PC-3 (cell line): ENCODE measurements at regions not wholly inside any gene's neighbourhood (a gene's known extent, or its start where the extent isn't known, plus 50 kb on each side); places are given as distances from the start of the nearest gene placed in this dataset.

ENCODE experiments used
- ATAC-seq: fragments of 200-7000 bp; cut with Tn5 transposase; 2 replicates; pipeline ENCODE4 v1.9.1; 2020; ENCODE audit warnings: mild to moderate bottlenecking, moderate library complexity
- BruUV-seq: library from RNA; stranded (reverse); fragments of 400-500 nt; replicated peaks from 2 replicates; lab custom pipeline; 2021; lab: Mats Ljungman, UMichigan
- CTCF ChIA-PET: fragments of 300-600 bp; sonication (Branson Sonifier 250); formaldehyde crosslinking; loops from one replicate; lab custom pipeline; 2022; ENCODE audit warnings: antibody characterized with exemption; lab: Charles Lee
- POLR2A ChIA-PET: fragments of 300-600 bp; sonication (Branson Sonifier 250); formaldehyde crosslinking; loops from one replicate; lab custom pipeline; 2022; ENCODE audit warnings: antibody characterized with exemption; ENCODE audit not compliant: unreplicated experiment; lab: Charles Lee
- DNase-seq: peaks from one replicate; pipeline ENCODE4 v3.0.0-alpha.2; 2015
- H2AFZ ChIP-seq: fragments of 300-600 bp; sonication (generic); 2 replicates; pipeline ENCODE4 v1.6.0; 2016; ENCODE audit warnings: antibody characterized with exemption, low read length
- H3F3A ChIP-seq: fragments of 300-600 bp; sonication (generic); one replicate; pipeline ENCODE4 v1.6.0; 2017; ENCODE audit warnings: antibody characterized with exemption, low read length, control low read depth, mild to moderate bottlenecking; ENCODE audit not compliant: unreplicated experiment
- H3K27ac ChIP-seq: fragments of 300-600 bp; sonication (generic); 2 replicates; pipeline ENCODE4 v1.5.1; 2016; ENCODE audit warnings: mild to moderate bottlenecking, low read length
- H3K27me3 ChIP-seq: fragments of 300-600 bp; sonication (generic); 2 replicates; pipeline ENCODE4 v1.6.1; 2016; ENCODE audit warnings: low read length, mixed read lengths
- H3K36me3 ChIP-seq: fragments of 300-600 bp; sonication (generic); 2 replicates; pipeline ENCODE4 v1.6.1; 2016; ENCODE audit warnings: low read depth, mixed run types, low read length, mixed read lengths
- H3K4me1 ChIP-seq: fragments of 300-600 bp; sonication (generic); 2 replicates; pipeline ENCODE4 v1.5.1; 2016; ENCODE audit warnings: low read length; ENCODE audit not compliant: insufficient read depth
- H3K4me2 ChIP-seq: fragments of 300-600 bp; sonication (generic); 2 replicates; pipeline ENCODE4 v1.6.0; 2016; ENCODE audit warnings: low read length
- H3K4me3 ChIP-seq: fragments of 300-600 bp; sonication (generic); 2 replicates; pipeline ENCODE4 v1.5.1; 2016; ENCODE audit warnings: mild to moderate bottlenecking, low read length, mixed read lengths
- H3K79me2 ChIP-seq: fragments of 300-600 bp; sonication (generic); 2 replicates; pipeline ENCODE4 v1.6.1; 2017; ENCODE audit warnings: low read length, mixed read lengths
- H3K9ac ChIP-seq: fragments of 300-600 bp; sonication (generic); 2 replicates; pipeline ENCODE4 v1.6.0; 2016; ENCODE audit warnings: mild to moderate bottlenecking, low read length
- H3K9me2 ChIP-seq: fragments of 300-600 bp; sonication (generic); replicated peaks from 2 replicates; pipeline ENCODE4 v1.6.1; 2016; ENCODE audit warnings: mixed run types, low read length, mixed read lengths
- H3K9me3 ChIP-seq: fragments of 300-600 bp; sonication (generic); 2 replicates; pipeline ENCODE4 v1.6.1; 2016; ENCODE audit warnings: low read length, mixed read lengths
- H4K20me1 ChIP-seq: fragments of 300-600 bp; sonication (generic); 2 replicates; pipeline ENCODE4 v1.6.1; 2016; ENCODE audit warnings: low read length, mixed read lengths
- CTCF ChIP-seq: fragments of 300-600 bp; sonication (generic); conservative IDR thresholded peaks from 2 replicates; pipeline ENCODE4 v1.5.1; 2017; ENCODE audit warnings: antibody characterized with exemption, low read depth, mild to moderate bottlenecking, low read length
- EZH2 ChIP-seq: fragments of 300-600 bp; sonication (generic); IDR thresholded peaks from one replicate; pipeline ENCODE4 v1.6.1; 2017; ENCODE audit warnings: antibody characterized with exemption, mild to moderate bottlenecking, low read length; ENCODE audit not compliant: unreplicated experiment
- EZH2phosphoT487 ChIP-seq: fragments of 300-600 bp; sonication (generic); IDR thresholded peaks from 2 replicates; pipeline ENCODE4 v1.6.1; 2018; ENCODE audit warnings: mild to moderate bottlenecking, antibody characterized with exemption, low read length, borderline replicate concordance
- intact Hi-C: fragments of 100-400 bp; cut with micrococcal nuclease; formaldehyde crosslinking; loops from 2 replicates; pipeline ENCODE4 v1.9.0; 2023

- TF ChIP-seq EZH2phosphoT487, result no peak
- TF ChIP-seq EZH2, result no peak
- TF ChIP-seq CTCF, result no peak
- BruUV-seq, result no TSS peak
- Histone ChIP-seq H3K9me2 (no peaks in the 10 kb centered on the region), H3K4me1 (no peaks in the 10 kb centered on the region), H3K9ac (no peak overlapping the region), H3K9me3 (no peaks in the 10 kb centered on the region), H3F3A (no peaks in the 10 kb centered on the region), H3K27me3 (peaks cover 86% of the 10 kb centered on the region), H3K4me2 (no peak overlapping the region), H3K27ac (no peak overlapping the region), H4K20me1 (no peaks in the 10 kb centered on the region), H2AFZ (no peak overlapping the region), H3K79me2 (no peaks in the 10 kb centered on the region), H3K4me3 (no peak overlapping the region), H3K36me3 (no peaks in the 10 kb centered on the region)
- ChIA-PET CTCF (no interaction called here), POLR2A (no interaction called here)
- no peak for DNase-seq
- ATAC-seq, result no peak
- intact Hi-C loops, result no loop called here
Observed at GRCh38 chr2:118616432-118616831, 231.0 kb downstream of the EN1 start.

GRCh38 chr2:118614841-118615271, 232.6 kb downstream of the EN1 start:
- Histone ChIP-seq H3K9me2 (no peaks in the 10 kb centered on the region), H3K9me3 (no peaks in the 10 kb centered on the region), H3K79me2 (no peaks in the 10 kb centered on the region), H3K4me1 (no peaks in the 10 kb centered on the region), H4K20me1 (no peaks in the 10 kb centered on the region), H3K27ac (no peak overlapping the region), H3K4me3 (no peak overlapping the region), H3K9ac (no peak overlapping the region), H3K4me2 (no peak overlapping the region), H3F3A (no peaks in the 10 kb centered on the region), H3K36me3 (no peaks in the 10 kb centered on the region), H3K27me3 (peaks cover 84% of the 10 kb centered on the region), H2AFZ (no peak overlapping the region)
- ATAC-seq (no peak), DNase-seq (no peak)
- POLR2A ChIA-PET, result no interaction called here
- no TSS peak for BruUV-seq
- no peak for TF ChIP-seq CTCF
- no peak for TF ChIP-seq EZH2
- TF ChIP-seq EZH2phosphoT487, result no peak
- CTCF ChIA-PET, result no interaction called here
- intact Hi-C loops, result no loop called here

- no TSS peak for BruUV-seq
Observed at GRCh38 chr2:118613737-118614136, 233.7 kb downstream of the EN1 start.

More at GRCh38 chr2:118613737-118614136, 233.7 kb downstream of the EN1 start:
- Histone ChIP-seq H3K4me1 (no peaks in the 10 kb centered on the region), H3K4me2 (no peak overlapping the region), H3K9me3 (no peaks in the 10 kb centered on the region), H3K9ac (no peak overlapping the region), H2AFZ (no peak overlapping the region), H3K79me2 (no peaks in the 10 kb centered on the region), H3K9me2 (no peaks in the 10 kb centered on the region), H3K4me3 (no peak overlapping the region), H3K27ac (no peak overlapping the region), H3K36me3 (no peaks in the 10 kb centered on the region), H3F3A (no peaks in the 10 kb centered on the region), H3K27me3 (peaks cover 74% of the 10 kb centered on the region), H4K20me1 (no peaks in the 10 kb centered on the region)
- intact Hi-C loops, result no loop called here
- ChIA-PET POLR2A (no interaction called here), CTCF (no interaction called here)
- no peak for TF ChIP-seq EZH2phosphoT487
- no peak for ATAC-seq
- DNase-seq, result no peak
